OCI-LY3 (cell line): ENCODE measurements at regions not wholly inside any gene's neighbourhood (a gene's known extent, or its start where the extent isn't known, plus 50 kb on each side); places are given as distances from the start of the nearest gene placed in this dataset.

Source experiments
- H2AFZ ChIP-seq: fragments of 200-600, 300-600 bp; shearing (Covaris generic); 2 replicates; pipeline ENCODE4 v1.6.0; 2014; ENCODE audit warnings: antibody characterized with exemption, low read depth, low read length
- H3K27ac ChIP-seq: fragments of 200-600, 300-600 bp; sonication (generic); 2 replicates; pipeline ENCODE4 v1.5.1; 2014; ENCODE audit warnings: mild to moderate bottlenecking, low read length, moderate library complexity, mixed read lengths
- H3K27me3 ChIP-seq: fragments of 200-600, 300-600 bp; sonication (generic); 2 replicates; pipeline ENCODE4 v1.6.1; 2014; ENCODE audit warnings: low read depth, low read length, mixed read lengths
- H3K36me3 ChIP-seq: fragments of 200-600, 300-600 bp; sonication (generic); replicated peaks from 2 replicates; pipeline ENCODE3; 2014; ENCODE audit warnings: low read depth, low read length, mixed read lengths
- H3K4me1 ChIP-seq: fragments of 300-600, 200-600 bp; sonication (generic); 2 replicates; pipeline ENCODE4 v1.6.1; 2014; ENCODE audit warnings: low read length, mixed read lengths
- H3K4me2 ChIP-seq: fragments of 200-600, 300-600 bp; sonication (generic); 2 replicates; pipeline ENCODE4 v1.6.1; 2014; ENCODE audit warnings: low read length, mixed read lengths
- H3K4me3 ChIP-seq: fragments of 300-600, 200-600 bp; sonication (generic); 2 replicates; pipeline ENCODE4 v1.5.1; 2014; ENCODE audit warnings: antibody characterized with exemption, mild to moderate bottlenecking, low read length, moderate library complexity
- H3K79me2 ChIP-seq: fragments of 300-600, 200-600 bp; shearing (Covaris generic); 2 replicates; pipeline ENCODE4 v1.6.1; 2014; ENCODE audit warnings: mild to moderate bottlenecking, low read length, mixed read lengths
- H3K9ac ChIP-seq: fragments of 300-600, 200-600 bp; shearing (Covaris generic); 2 replicates; pipeline ENCODE4 v1.6.0; 2014; ENCODE audit warnings: mild to moderate bottlenecking, low read length, moderate library complexity
- H3K9me3 ChIP-seq: fragments of 200-600, 300-600 bp; shearing (Covaris generic); 2 replicates; pipeline ENCODE4 v1.6.1; 2014; ENCODE audit warnings: low read length, mixed read lengths; ENCODE audit not compliant: insufficient read depth
- H4K20me1 ChIP-seq: fragments of 200-600, 300-600 bp; sonication (generic); 2 replicates; pipeline ENCODE4 v1.6.1; 2016; ENCODE audit warnings: low read length, mixed read lengths; ENCODE audit not compliant: insufficient read depth
- CTCF ChIP-seq: fragments of 200-600, 300-600 bp; sonication (generic); IDR thresholded peaks from 2 replicates; pipeline ENCODE4 v1.5.1; 2014; ENCODE audit warnings: antibody characterized with exemption, low read length, low read depth
- EZH2phosphoT487 ChIP-seq: fragments of 200-600 bp; shearing (Covaris generic); IDR thresholded peaks from 2 replicates; pipeline ENCODE4 v1.6.1; 2018; ENCODE audit warnings: antibody characterized with exemption, mixed run types, low read depth

- H3K4me1 ChIP-seq = no peaks in the 10 kb centered on the region
- no peak overlapping the region for H3K4me2 ChIP-seq
- H3K9ac ChIP-seq = no peak overlapping the region
- H3K79me2 ChIP-seq = no peaks in the 10 kb centered on the region
- no peak overlapping the region for H3K27ac ChIP-seq
- H4K20me1 ChIP-seq = no peaks in the 10 kb centered on the region
- H3K4me3 ChIP-seq = no peak overlapping the region
- no peaks in the 10 kb centered on the region for H3K9me3 ChIP-seq
- peaks cover 10% of the 10 kb centered on the region; the same call in 1 of the 2 replicates for H3K27me3 ChIP-seq
- no peaks in the 10 kb centered on the region for H3K36me3 ChIP-seq
- H2AFZ ChIP-seq = no peak overlapping the region
- no peak for TF ChIP-seq CTCF
- TF ChIP-seq EZH2phosphoT487 = no peak
Measured at GRCh38 chr9:90300611-90301276, 341.9 kb downstream of the DIRAS2 start.

- H3K9ac ChIP-seq = no peak overlapping the region
- H2AFZ ChIP-seq = no peak overlapping the region
- H3K79me2 ChIP-seq = no peaks in the 10 kb centered on the region
- no peaks in the 10 kb centered on the region for H3K36me3 ChIP-seq
- H3K27me3 ChIP-seq = peaks cover 10% of the 10 kb centered on the region; the same call in 1 of the 2 replicates
- H3K27ac ChIP-seq = no peak overlapping the region
- H3K9me3 ChIP-seq = no peaks in the 10 kb centered on the region
- TF ChIP-seq EZH2phosphoT487 (no peak), CTCF (no peak)
- H3K4me1 ChIP-seq = no peaks in the 10 kb centered on the region
- H4K20me1 ChIP-seq = no peaks in the 10 kb centered on the region
- no peak overlapping the region for H3K4me3 ChIP-seq
- H3K4me2 ChIP-seq = peak overlapping the region; percentile 14; the same call in 1 of the 2 replicates
Measured at GRCh38 chr9:90301277-90301653, 341.4 kb downstream of the DIRAS2 start.

GRCh38 chr9:90303655-90304054, 339.0 kb downstream of the DIRAS2 start:
- no peaks in the 10 kb centered on the region for H3K4me1 ChIP-seq
- H3K27ac ChIP-seq = no peak overlapping the region
- H3K27me3 ChIP-seq = peaks cover 8% of the 10 kb centered on the region; the same call in 1 of the 2 replicates
- TF ChIP-seq EZH2phosphoT487 = no peak
- TF ChIP-seq CTCF = no peak
- no peaks in the 10 kb centered on the region for H3K79me2 ChIP-seq
- no peak overlapping the region for H3K9ac ChIP-seq
- no peak overlapping the region for H3K4me3 ChIP-seq
- H3K9me3 ChIP-seq = no peaks in the 10 kb centered on the region
- H3K4me2 ChIP-seq = no peak overlapping the region
- H4K20me1 ChIP-seq = no peaks in the 10 kb centered on the region
- H3K36me3 ChIP-seq = no peaks in the 10 kb centered on the region
- H2AFZ ChIP-seq = no peak overlapping the region

GRCh38 chr9:90306158-90306557, 336.5 kb downstream of the DIRAS2 start:
- TF ChIP-seq CTCF (no peak), EZH2phosphoT487 (no peak)
- Histone ChIP-seq H3K79me2 (no peaks in the 10 kb centered on the region), H3K4me3 (no peak overlapping the region), H3K4me2 (no peak overlapping the region), H2AFZ (no peak overlapping the region), H3K4me1 (no peaks in the 10 kb centered on the region), H3K27ac (no peak overlapping the region), H4K20me1 (no peaks in the 10 kb centered on the region), H3K9me3 (no peaks in the 10 kb centered on the region), H3K27me3 (no peaks in the 10 kb centered on the region), H3K9ac (no peak overlapping the region), H3K36me3 (no peaks in the 10 kb centered on the region)
